NCI-H510A (cell line): ENCODE measurements at regions not wholly inside any gene's neighbourhood (a gene's known extent, or its start where the extent isn't known, plus 50 kb on each side); places are given as distances from the start of the nearest gene placed in this dataset.

Experiments used
- DNase-seq: peaks from one replicate; lab custom pipeline; 2025; lab: John Stamatoyannopoulos, UW

DNA sequence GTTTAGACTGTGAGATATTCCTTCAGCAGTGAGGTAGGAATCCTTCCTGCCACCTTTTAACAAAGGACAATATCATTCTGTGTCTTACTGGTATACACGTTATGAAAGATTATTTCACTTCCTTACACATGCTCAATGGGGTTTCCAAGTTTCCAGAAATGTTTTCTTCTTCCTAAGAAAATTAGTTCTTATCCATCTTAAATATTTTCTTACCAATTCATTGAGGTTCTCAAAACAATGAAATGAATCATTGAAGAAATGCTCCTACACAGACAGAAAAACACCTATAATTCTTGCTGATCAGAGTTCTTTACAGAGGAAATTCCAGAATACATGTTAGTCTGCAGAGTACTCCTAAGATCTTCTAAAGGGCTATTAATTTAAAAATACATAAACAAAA lies 51.4 kb upstream of the SEC61G start:
- DNase-seq: no peak

DNA sequence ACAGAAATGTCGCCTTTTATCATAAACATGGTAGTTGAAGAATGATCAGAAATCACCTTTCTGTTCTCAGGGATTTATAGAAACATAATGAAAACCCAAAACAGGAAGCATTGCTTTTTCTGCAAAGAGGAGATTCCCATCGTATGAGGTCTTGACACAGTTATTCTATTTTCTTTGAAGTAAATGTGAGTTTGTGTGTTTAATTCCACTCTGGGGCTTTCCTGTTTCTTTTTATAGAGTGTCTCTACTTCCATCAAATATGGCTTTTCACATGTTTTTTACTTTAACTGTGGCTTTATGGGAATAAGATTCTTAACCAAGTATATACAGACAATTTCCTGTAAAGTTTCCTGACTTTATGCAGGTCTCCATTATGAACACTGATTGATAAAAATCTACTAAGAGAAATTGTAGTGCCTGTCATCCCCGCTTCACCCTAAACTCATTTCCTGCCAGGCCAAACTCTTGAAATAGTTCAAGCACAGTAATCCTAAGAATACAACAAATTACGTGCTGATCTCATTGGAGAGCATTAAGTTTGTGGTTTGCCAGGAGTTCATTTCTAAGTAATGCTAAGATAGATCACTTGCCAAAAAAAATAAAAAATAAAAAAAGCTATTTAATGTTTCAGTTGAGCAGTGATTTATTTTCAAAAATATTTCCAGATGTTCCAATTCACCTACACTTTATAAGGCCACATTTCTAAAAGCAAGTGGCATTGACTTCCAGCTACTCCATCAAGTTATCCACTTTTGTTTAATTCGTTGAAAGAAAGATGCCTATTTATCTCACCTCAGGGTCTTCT lies 52.2 kb upstream of the SEC61G start:
- DNase-seq: no peak

DNA sequence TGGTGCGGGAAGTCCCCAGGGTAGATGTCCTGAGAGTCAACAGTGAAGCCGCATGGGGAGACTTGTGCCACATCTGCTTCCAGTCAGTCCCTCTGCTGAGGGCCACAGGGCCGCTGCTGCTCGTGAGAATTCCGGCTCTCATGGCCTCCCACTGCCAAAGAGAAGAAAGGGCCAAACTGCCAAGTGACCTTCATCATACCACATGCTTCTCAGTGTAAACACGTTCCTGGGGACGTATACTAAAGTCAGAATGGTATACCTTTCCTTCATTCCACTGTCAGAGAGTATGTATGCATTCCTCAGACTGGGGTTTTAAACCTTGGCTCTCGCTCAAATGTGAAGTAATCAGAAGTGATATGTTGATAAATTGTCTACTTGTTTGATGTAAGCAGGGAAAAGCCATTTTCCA lies 52.8 kb upstream of the SEC61G start:
- no peak for DNase-seq

DNA sequence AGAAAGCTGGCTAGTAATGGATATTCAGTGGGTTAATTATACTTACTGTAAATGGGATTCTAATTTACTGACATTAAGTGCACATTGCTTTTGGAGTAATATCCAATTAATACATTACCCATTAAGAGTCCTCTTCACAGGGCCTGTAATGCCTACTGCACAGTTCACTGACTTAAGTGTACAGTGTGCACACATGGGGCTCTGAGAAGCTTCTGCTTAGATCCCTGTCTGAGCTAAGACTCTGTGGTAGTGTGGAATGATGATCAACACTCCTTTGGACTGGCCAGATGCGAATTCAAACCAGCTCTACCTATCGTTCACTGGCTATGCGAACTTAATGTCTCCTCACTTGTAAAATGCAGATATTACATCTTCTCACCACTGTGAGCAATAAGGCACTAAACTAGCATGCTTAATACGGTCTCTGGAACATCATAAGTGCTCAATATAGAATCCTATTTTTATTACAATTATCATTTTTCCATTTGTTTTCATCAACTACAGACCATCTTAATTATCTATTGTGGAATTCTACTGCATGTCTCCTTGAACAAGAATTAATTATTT lies 53.8 kb upstream of the SEC61G start:
- no peak for DNase-seq

DNA sequence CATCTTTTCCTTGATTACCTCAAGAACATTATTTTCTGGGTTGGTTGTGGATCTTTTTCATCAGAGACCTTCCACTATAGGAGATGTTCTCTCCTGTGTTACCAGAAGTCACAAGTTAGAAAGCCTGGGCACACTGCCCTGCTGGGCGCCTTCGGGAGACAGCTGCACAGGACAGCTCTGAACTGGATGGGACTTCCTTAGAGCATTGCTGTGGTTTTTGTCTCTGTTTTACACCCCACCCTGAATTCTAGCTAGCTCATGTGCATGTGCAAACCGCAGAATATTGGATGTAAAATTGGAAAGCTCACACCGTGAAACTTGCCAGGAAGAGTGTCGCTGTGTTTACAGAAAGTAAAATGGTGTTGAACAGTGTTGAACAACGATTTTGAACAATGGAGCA lies 54.4 kb upstream of the SEC61G start:
- no peak for DNase-seq

DNA sequence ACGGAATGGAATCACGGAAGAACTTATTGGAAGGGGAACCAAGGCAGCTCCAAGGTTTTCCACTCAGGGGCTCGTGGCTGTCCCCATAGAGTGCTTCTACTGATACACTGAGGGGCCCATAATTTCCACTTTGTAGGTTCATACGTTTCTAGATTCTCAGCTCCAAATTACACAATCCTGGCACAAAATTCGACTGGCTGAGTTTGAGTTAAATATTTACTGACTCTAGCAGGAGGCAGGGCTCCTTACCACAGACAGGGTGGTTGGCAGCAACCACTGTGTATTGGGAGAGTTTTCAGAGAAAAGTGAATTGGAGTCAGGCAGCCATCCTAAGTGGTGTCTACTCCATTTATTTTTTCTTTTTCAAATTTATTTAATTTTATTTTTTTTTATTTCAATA lies 55.4 kb upstream of the SEC61G start:
- no peak for DNase-seq

DNA sequence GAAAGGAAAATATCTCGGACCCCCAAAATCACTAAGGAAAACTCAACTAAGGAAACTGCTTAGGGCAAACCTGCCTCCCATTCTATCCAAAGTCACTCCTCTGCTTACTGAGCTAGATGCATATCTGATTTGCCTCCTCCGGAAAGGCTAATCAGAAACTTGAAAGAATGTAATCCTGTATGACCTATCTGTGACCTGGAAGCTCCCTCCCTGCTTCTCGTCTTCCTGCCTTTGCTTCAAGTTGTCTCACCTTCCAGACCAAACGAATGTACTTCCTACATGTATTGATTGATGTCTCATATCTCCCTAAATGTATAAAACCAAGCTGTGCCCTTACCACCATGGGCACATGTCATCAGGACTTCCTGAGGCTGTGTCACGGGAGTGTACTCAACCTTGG lies 58.1 kb upstream of the SEC61G start:
- no peak for DNase-seq

DNA sequence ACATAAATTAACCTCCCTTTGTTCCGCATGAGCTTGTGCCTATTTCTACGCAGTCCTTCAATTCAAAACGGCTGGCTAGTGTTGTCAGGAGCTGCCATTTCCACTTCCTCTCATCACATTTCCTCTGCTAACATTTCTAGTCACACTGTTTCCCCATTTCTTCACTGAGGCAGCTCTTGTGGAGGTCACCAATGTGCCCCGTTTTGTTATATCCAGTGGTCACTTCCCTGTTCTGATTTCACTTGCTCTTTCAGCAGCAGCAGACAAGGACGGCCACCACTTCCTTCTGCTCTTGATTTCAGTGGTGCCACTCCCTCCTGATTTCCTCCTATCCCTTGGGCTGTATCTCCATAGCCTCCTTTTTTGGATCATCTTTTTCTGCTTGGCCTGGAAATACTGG lies 64.8 kb upstream of the SEC61G start:
- no peak for DNase-seq

DNA sequence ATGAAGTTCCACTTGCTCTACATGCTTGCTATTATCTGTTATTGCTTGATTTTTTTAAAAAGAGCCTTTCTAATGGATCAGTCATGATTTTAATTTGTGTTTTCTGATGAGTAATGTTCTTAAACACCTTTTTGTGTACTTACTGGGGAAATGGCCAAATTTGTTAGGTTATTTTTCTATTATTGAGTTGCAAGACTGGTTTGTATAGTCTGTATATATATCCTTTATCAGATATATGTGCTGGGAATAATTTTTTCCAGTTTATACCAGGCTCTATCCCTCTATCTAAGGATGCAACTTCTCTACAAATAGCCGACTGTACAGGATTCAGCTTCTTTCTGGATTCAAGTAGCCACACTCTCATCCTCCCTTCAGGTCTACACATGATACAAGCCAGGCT lies 65.6 kb upstream of the SEC61G start:
- DNase-seq: no peak

DNA sequence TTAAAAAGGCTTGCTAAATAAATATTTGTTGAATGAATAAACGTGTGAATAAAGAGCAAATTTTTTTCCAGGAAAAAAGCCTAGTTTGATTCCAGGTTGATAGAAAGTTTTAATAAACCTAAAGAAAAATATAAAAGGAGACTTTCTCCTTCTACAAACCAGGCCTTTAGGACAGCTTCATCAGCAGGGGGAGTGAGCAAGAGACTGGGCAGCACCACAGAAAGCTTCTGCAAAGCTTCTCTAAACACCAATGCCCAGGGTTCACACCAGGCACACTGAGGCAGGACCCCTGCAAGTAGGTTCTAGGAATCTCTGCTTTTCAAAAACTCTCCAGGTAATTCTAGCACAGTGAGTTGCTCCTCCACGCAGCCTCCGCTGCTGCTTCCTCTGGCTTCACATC lies 66.4 kb upstream of the SEC61G start:
- no peak for DNase-seq

DNA sequence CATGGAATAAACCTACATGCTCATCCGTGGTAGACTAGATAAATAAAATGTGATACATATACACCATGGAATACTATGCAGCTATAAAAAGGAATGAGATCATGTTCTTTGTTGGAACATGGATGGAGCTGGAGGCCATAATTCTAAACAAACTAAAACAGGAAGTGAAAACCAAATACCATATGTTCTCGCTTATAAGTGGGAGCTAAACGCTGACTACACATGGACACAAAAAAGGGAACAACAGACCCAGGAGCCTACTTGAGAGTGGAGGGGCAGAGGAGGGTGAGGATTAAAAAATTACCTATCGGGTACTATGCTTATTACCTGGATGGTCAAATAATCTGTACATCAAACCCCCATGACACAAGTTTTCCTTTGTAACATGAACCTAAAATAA lies 68.7 kb upstream of the SEC61G start:
- DNase-seq: no peak

DNA sequence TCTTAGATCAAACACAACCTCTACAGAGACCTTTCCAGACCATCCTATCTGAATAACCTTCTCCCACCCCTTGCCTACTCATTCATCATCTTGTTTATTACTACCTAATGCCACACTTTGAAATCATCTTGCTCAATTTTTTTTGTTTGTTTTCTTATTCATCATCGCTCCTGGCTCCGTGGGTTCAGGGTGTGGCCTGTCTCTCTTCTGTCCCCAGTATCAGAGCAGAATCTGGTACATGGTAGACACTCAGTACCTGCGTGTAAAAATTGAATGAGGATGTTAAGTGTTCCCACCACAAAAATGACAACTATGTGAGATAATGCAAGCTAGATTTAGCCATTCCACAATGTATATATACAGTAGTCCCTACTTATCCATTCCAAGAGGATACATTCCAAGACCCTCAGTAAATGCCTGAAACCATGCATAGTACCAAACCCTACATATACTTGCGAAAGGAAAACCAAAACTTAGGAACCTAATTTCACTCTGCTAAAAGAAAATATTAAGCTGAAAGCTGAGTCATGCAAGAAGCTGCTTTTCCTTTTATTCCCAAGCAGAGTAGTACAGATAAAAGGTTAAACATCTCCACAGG lies 72.1 kb upstream of the SEC61G start:
- no peak for DNase-seq

DNA sequence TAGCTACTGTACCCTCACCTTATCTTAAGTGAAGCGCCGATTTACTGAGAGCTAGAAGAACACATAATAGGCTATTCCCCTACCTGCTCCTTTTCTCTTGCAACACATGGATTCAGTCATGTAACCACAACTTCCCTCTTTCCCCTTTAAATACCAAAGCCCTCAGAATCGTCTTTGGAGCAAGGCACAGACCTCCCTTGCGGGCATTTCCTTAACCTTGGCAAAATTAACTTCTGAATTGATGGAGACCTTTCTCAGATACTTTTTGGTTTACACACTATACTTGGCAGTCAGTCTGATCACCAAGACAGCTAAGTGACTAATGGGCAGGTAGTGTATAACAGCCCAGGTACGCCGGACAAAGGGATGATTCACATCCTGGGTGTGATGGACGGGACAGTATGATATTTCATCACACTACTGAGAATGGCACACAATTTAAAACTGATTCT lies 72.7 kb upstream of the SEC61G start:
- DNase-seq: no peak

DNA sequence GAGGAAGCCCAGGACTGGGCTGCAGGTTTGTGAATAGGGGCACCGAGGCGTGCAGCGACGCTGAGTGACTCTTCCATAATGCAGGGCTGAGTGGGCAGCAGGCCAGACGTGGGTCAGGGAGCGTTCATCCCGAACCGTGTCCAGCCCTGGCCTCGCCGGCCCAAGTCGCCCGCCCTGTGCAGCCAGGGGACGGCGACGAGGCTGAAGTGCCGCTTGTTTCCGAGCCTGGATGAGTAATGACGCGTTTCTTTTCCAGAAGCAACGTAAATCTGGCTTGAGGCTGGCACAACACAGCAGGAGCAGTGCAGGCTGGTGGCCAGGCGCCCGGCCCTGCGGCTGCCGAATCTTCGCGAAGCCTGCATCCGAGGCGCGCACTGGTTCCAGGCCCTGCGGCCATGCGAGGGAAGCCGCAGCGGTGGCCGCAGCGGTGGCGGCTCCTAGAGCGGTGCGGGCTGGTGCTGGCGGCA lies 74.0 kb upstream of the SEC61G start:
- DNase-seq: no peak

DNA sequence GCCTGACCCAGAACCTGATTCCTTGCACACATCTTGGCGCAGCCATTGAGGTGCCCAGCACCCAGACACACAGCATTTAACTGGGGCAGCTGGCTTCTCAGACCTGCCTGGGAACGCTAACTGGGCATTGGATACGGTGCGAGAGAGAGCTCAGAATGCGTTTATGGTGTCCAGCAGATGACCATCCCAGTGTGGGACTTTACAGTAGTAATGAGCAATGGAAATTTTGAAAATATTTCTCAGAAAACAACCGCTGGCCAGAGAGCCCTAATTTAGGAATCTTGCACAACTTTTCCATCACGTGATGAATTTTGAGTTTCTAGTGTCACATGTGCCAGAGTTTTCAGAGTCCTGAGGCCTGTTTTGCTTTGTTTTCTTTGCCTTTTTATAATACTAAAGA lies 78.2 kb upstream of the SEC61G start:
- no peak for DNase-seq

DNA sequence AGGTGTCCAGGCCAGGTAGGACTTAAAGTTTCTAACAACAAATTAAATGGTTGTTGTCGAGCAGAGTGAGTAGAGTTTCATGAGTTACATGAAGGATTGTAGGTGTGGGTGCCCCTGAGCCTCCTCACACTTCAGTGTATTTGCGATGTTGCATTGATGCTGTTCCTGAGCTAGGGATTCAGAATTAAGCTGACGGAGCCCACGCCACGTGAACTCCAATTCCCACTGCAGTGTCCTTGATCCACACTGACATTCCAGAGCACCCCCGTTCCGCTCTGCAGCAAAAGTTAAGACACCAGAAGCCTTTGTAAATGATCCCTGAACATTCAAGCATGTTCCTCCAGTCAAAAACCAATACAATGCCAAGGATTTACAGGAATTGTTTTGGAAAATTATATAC lies 78.8 kb upstream of the SEC61G start:
- DNase-seq: no peak

DNA sequence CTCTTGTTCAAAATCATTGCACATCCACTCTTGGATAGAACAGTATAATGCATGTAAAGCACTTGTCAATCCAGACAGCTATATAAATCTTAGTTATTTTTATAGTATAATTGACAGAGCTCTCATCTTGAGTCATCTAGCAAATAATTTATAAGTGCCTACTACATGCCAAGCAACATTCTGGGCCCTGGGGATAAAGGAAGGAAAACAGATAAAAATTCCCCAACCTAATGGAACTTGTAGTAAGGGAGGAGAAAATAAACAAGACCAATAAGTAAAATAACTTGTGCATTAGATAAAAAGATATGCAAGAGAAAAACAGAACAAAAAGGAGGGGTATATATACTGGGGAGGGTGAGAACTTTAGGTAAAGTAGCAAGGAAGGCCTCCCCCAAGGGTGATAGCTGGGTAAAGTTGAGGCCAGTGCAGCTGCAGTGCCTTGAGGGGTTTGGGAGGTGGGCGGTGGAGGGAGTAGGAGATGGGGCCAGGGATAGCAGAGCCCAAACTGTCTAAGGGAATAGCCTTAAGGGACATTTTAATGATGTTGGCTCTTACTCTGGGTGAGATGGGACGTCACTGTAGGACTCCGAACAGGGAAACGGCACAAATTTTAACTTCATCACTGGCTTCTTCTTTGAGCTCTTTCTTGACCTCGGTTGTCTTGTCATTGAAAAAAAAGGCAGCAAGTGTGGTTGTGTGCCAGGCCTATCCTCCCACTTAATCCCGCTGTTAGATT lies 79.3 kb upstream of the SEC61G start:
- no peak for DNase-seq

DNA sequence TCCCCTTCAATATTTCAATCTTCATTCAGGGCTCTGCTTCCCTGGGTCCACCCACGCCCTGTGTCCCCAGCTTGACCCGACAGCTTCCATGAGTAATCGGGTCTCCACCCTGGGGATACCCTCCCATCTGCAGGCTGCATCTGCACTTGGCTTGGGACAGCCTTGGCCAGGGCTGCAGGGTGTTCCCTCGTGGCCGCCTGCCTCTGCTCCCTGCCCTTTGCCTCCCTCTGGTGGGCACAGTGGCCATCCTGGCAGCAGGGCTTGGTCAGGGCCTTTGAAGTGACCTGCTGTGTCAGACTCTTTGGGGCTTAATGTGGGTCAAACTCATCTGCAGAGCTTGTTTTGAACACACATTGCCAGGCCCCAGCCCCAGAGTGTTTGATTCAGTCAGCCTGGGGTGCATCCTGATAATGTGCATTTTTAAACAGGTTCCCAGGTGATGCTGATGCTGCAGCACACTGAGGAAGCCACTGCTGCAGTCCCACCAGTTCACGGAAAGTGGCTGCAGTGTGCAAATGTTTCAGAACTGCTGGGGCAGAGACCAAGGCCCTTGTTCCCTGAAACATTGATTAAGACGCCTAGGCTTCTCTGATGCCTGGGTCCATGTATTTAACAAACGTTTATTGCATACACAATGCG lies 80.7 kb upstream of the SEC61G start:
- no peak for DNase-seq

DNA sequence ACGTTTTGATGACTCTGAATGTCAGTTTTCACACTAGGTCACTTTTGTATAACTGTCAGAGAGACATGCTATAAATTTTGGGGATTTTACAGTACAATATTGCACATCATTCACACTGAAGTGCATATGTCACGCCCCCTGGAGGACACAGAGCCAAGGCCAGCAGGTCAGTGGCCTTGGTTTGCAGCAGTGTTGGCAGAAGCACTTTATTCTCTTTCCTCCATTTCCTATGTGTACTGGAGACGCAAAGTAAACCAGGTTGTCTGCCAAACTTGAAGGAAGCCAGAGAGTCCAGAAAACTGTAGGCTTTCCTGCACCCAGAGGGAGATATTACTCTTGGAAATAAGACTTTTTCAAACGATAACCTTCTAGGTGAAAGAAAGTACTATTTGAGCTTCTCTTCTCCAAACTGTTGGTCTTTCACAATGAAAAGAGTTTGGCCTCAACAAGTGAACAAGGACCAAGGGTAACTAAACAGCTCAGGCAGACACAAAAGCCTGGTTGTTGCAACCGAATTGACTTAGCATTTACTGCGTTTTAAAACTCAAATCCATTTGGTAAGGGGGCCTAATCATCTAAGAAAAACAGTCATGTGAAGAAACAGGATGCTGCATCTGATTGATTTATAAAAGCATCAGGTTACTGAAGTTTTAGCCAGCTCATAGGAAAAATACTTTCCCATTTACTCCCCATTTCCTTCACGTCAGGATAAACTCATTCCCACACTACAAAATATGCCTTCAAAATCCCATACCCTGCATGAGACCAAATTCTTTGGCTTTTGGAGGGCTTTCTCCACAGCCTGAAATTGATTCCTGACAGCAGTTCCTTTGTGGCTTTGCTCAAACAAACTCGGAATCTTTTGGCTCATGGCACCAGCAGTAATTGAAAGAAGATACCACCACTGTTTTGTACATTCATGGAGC lies 83.0 kb upstream of the SEC61G start:
- DNase-seq: no peak

DNA sequence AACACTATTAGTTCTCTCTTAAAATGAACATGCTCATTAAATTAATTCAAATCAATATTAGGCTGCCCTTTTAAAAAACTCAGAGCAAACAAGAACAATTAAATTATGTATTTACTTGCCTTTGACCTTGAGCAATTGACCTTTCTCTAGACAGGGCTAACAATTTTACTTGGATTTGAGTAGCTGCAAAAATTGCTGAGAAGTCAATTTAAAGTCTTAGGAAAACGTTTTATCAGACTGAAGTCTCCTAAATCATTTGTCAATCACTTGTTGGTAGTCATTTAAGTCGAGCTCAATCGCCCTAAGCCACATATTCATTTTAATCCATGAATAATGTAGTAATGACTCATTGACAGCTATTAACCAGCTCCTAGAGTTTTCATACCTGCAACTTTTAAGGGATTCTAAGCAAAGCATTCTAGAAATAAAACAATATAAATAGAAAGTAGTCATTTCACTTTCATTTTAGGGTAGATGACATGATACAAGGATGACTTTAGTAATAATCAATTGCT lies 84.9 kb upstream of the SEC61G start:
- DNase-seq: no peak

DNA sequence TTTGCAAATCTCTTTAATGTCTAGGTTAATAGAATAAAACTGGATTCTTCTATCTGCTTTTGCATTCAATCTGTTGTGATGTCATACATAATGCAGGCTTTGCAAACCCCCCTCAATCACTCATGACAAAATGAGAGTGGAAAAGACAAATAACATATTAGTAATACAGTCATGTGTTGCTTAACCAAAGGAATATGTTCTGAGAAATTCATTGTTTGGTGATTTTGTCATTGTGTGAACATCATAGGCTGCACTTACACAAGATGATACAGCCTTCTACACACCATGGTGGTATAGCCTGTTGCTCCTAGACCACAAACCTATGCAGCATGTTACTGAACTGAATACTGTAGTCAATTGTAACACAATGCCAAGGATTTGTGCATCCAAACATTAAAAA lies 87.3 kb upstream of the SEC61G start:
- DNase-seq: no peak
